Astrocyte of the hippocampus (primary cell): ENCODE measurements at regions not wholly inside any gene's neighbourhood (a gene's known extent, or its start where the extent isn't known, plus 50 kb on each side); places are given as distances from the start of the nearest gene placed in this dataset.

ENCODE experiments used
- DNase-seq: peaks from one replicate; pipeline ENCODE4 v3.0.0; 2011; ENCODE audit warnings: low read depth, low spot score

DNA sequence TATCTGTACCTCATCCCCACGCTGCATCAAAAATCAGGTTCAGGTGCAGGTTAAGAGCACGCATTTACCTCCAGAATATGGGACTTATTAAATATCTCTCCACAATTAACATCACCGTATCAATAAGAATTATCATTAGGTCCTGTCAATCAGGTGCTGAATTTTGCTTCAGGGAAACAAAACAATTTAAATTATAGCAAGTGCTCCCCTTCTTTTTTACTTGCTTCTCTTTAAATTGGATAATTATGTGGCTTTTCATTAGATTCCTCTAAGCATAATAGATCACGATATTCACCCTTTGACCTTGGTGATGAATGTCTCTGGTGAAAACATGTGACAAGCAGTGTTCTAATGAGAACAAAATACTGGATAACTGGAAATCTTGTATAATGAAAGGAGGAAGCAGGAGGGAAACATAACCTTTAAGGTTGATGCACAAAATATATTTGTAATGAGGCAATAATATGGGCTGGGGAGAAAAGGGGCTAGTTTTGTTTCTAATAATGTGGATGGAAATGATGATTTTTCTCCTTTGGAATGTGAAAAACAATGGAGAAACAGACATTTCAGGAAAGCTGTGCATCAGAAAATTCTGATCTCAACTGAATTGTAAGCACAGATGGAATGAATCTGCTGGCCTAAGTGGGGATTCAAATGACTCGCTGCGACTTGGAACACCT is 166.9 kb downstream of the SNX10 start:
- DNase-seq, result no peak

GRCh38 chr7:26459540-26460193 is 168.0 kb downstream of the SNX10 start:
- DNase-seq, result no peak

GRCh38 chr7:26460351-26461085 is 168.9 kb downstream of the SNX10 start:
- no peak for DNase-seq

DNA sequence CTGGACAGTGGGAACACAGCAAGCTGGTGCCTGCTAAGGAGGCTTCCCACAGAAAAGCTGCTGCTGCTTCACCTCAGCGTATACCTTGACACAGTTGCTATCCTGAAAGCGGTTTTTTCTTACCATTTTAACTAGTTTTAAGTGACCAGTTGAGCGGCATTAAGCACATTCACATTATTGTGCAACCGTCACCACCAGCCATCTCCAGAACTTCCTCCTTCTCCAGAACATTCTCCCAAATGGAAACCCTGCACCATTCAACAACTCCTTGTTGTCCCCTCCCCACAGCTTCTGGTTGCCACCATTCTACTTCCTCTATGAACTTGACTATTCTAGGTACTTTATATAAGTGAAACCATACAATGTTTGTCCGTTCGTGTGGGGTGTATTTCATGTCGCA is 169.9 kb downstream of the SNX10 start:
- no peak for DNase-seq

DNA sequence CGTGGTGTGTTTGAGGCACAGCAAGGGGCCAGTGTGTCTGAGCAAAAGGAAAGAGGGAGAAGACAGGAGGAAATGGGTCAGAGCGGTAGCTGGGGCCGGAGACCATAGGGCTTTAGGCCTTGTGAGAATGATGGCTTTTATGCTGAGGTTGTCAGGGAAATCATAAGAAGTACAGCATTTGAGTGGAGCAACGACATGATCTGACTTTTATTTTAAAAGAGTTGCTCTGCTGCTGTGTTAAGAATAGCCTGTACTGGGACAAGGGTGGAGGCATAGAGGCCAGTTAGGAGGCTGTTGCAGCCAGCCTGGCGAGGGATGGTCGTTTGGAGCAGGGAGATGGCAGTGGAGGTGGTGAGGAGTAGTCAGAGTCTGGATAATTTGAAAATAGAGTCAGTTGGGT is 174.3 kb downstream of the SNX10 start:
- no peak for DNase-seq

- no peak for DNase-seq
These were observed 175.4 kb downstream of the SNX10 start for GRCh38 chr7:26467104-26467503.

DNA sequence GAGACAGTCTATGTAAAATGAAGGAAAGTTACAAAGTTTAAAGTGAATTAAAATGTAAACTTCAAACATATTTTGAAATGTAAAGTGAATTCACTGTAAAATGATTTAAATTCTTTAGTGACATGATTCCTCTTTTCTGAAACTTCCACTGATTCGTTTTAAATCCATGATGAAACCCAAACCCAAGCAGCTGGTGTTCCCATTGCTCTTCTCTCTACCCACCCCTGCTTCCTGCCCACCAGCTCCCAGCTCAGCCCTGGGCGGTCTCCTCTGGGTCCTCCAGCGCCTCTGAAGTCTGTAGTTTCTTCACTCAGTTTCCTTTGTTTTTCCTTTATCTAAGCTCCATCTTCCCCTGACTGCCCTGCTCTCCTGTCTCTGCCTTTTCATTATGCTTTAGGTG is 175.9 kb downstream of the SNX10 start:
- DNase-seq, result no peak

DNA sequence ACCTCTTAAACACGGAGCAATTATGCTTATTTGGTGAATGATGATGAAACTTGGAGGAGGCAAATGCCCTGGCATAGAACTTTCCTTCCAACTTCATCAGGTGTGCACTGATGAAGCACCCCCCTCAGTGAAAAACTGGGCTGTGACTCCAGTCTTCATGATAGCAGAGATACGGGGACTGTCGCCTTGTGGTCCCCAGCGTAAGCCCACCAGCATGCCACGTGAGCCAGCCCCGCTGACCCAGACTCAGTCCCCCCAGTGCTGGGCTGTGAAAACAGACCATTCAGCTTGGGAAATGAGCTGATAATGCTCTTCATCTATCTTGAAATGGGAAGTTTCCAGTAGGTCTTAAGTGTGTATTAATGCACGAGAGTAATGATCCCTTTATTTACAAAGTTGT is 177.0 kb downstream of the SNX10 start:
- no peak for DNase-seq

- no peak for DNase-seq
These were observed 177.5 kb downstream of the SNX10 start for GRCh38 chr7:26469188-26469587.

DNA sequence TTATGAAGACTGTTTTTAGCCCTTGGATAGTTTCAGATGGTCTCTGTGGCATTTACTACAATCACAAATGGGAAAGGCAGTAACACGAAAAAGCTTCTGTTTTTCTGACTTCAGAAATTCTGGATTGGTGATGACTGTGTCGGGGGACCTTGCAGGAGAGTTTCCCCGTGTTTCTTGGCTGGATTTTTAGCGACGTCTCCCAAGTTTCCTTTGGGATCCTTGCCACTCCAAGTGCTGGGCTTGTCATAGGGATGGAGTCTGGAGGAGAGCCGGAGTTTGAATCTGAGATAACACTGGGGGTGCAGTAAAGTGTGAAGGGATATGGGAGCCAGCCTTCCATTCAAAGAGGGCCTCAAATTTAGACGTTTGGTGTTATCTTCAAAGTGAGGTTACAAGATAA is 179.0 kb downstream of the SNX10 start:
- DNase-seq, result no peak

- DNase-seq, result no peak
These were observed 179.8 kb downstream of the SNX10 start for GRCh38 chr7:26471306-26472075.

DNA sequence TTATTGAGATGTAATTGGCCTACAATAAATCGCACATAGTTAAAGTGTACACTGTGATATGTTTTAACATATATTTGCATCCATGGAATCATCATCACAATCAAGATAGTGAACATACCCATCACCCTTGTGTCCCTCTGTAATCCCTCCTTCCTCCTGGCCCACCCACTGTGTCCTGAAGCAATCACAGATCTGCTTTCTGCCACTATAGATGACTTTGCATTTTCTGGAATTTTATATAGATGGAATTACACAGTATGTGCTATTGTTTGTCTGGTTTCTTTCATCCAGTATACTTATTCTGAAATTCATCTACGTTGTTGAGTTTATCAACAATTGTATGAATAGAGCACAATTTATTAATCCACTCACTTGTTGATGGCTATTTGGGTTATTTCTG is 181.3 kb downstream of the SNX10 start:
- DNase-seq, result no peak

- no peak for DNase-seq
These were observed 184.6 kb downstream of the SNX10 start for GRCh38 chr7:26476271-26476670.

- DNase-seq, result no peak
These were observed 185.8 kb downstream of the SNX10 start for GRCh38 chr7:26477381-26477990.

DNA sequence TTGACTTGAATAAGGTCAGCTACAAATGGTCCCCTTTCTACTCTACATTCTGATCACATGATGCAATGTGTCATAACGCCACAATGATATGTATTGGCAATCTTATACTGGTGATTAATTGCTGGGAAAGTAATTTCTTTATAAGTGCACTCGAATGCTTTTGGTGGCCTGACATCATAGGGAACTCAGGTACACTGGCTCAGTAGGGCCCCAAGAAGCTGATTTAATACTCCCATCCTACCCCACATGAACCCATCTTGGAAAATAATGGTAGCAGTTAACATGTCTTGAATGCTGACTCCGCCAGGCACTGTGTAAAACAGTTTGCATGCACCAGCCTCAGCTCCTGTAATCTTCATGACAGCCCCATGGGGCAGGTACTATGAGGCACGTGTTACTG is 186.9 kb downstream of the SNX10 start:
- no peak for DNase-seq

GRCh38 chr7:26479581-26479980 is 187.9 kb downstream of the SNX10 start:
- DNase-seq, result no peak

GRCh38 chr7:26480156-26480555 is 188.5 kb downstream of the SNX10 start:
- DNase-seq, result no peak

DNA sequence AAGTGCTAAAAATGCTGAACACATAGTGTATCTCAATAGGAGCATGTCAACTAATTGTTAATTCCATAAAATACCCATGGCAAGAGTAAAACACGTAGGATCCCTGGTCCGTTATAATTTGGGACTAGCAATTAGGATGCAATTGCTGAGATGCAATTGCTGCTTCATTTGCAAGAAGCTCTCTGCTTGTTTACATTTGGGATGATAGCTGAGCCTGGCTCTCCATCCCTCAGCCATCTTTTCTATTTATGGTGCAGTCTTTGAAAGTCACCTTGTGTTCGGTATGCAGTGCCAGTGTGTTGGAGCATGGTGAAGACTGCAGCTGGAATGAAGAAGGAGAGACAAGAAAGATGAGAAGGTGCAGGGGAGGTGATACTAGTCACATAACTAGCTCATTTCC is 191.3 kb downstream of the SNX10 start:
- DNase-seq, result no peak

DNA sequence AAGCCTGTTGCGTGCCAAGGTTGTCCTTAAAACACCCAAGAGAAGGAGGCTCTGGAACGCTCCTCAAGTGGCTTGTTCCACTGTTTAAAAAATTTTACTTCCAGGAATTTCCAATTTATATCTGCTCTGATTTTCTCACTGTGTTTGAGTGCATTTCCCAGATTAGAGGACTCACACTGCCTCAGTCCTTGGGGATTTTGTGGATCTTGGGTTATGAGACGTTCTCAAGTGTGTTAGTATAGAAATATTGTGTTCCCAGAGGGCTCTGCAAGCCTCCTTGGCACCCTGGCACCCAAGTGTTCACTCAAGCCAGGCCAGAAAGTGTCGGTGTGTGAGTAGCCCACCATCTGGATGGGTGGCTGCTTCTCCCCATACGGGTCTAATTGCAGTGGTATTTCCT is 192.2 kb downstream of the SNX10 start:
- DNase-seq, result no peak

DNA sequence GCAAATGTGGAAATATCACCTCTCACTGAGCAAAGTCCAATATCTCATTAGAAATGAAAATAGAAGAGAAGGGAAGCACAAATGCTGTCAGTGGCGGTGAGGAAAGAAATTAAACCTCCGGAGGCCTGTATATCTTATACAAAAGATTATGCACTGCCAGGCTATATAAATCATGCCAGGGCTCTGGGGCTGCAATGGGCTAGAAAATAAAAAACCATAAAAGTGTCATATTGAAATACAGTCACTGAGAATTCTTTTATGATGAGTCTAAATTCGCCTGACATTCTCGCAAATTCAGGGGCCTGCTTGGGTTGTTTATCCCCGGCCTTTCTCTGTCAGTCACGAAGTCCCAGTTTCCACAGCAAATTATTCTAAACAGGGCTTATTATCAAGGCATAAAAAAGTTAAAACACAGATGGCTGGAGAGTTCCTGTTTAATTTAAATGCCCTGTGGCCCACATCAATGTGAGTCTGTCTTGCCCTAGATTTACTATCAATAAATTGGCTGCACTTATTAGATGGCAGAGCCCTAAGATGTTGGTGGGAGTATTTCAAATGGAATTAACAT is 193.8 kb downstream of the SNX10 start:
- DNase-seq, result no peak

- no peak for DNase-seq
These were observed 194.5 kb downstream of the SNX10 start for GRCh38 chr7:26486153-26486552.
